Activated T-helper 17 cell treated with anti-CD3 and anti-CD28 coated beads, Interleukin-2, amount 50 U/mL, for 72 hours (primary cell): ENCODE measurements at regions not wholly inside any gene's neighbourhood (a gene's known extent, or its start where the extent isn't known, plus 50 kb on each side); places are given as distances from the start of the nearest gene placed in this dataset.
"Not testable (repeated sequence)": the region's sequence is repeated elsewhere in the genome, so short reads cannot be mapped to it uniquely, and the experiment has no call there.

Source experiments
- ATAC-seq: fragments of 150-1000 bp; cut with Tn5 transposase; replicated peaks from 2 replicates; pipeline ENCODE4 v1.10.0; 2021; ENCODE audit warnings: mild to moderate bottlenecking, moderate library complexity
- H3K27ac Mint-ChIP-seq: one replicate; pipeline ENCODE4 v1.8.0; 2022; ENCODE audit warnings: mixed read lengths
- H3K27me3 Mint-ChIP-seq: one replicate; pipeline ENCODE4 v1.8.0; 2022; ENCODE audit warnings: mixed read lengths
- H3K36me3 Mint-ChIP-seq: one replicate; pipeline ENCODE4 v1.8.0; 2022; ENCODE audit warnings: low read depth, mild to moderate bottlenecking, mixed read lengths
- H3K4me1 Mint-ChIP-seq: one replicate; pipeline ENCODE4 v1.8.0; 2022; ENCODE audit warnings: mixed read lengths
- H3K4me3 Mint-ChIP-seq: one replicate; pipeline ENCODE4 v1.8.0; 2022; ENCODE audit warnings: mild to moderate bottlenecking, mixed read lengths
- H3K9me3 Mint-ChIP-seq: one replicate; pipeline ENCODE4 v1.8.0; 2022; ENCODE audit warnings: mixed read lengths

DNA sequence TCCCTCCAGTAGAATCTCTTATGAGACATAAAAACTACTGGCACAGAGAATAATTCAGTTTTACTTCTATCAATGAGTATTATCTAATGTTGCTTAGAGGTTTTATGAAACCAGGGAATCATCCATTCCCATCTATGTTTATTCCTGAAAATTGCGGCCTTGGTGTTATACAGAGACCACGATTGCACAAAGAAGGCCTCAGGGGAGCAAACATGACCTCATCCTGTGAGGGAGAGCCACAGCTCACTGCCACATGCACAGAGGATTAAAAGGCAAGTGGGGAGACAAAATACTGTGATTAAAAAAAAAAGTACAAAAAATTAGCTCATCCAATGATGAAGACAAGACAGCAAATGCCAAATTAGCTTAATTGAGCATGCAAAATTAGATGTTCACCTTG, 111.8 kb upstream of the SLC35G4 start:
- Mint-ChIP-seq H3K27me3 (peaks cover 14% of the 10 kb centered on the region), H3K27ac (no peak overlapping the region), H3K4me1 (no peaks in the 10 kb centered on the region), H3K4me3 (no peak overlapping the region), H3K9me3 (no peaks in the 10 kb centered on the region), H3K36me3 (no peaks in the 10 kb centered on the region)
- ATAC-seq = no peak

DNA sequence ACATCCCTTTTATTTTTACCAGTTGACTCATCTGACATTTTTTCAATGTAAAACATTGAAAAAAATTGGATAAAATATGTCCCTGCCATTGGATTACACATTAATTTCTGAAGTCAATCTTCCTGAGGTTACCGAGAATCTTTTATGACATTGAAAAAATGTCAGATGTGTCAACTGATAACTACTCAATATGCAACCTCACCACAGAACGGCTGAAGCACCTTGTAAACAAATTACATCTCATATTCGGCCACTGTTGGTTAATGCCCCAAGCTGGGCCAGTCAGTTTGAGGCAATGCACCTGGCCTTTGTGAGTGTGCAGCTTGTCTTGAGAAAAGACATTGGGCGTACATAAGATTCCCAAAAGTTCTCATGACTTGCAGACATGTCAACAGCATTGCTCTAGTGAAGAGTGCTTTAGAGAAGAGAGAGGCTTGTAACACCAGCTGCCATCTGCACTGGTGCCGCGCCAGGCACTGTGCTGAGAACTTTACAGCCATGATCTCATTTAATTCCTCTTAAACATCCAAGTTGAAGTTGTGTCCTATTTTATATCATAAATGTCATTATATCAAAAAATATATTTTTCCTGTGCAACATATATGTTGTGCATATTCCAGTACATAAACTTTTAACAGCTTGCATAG, 112.7 kb upstream of the SLC35G4 start:
- no peaks in the 10 kb centered on the region for H3K9me3 Mint-ChIP-seq
- no peak overlapping the region for H3K27ac Mint-ChIP-seq
- H3K4me3 Mint-ChIP-seq = no peak overlapping the region
- H3K27me3 Mint-ChIP-seq = peaks cover 14% of the 10 kb centered on the region
- no peaks in the 10 kb centered on the region for H3K4me1 Mint-ChIP-seq
- H3K36me3 Mint-ChIP-seq = no peaks in the 10 kb centered on the region
- ATAC-seq = no peak

- H3K27me3 Mint-ChIP-seq = peaks cover 14% of the 10 kb centered on the region
Measured at GRCh38 chr18:11495441-11495840, 114.0 kb upstream of the SLC35G4 start.

DNA sequence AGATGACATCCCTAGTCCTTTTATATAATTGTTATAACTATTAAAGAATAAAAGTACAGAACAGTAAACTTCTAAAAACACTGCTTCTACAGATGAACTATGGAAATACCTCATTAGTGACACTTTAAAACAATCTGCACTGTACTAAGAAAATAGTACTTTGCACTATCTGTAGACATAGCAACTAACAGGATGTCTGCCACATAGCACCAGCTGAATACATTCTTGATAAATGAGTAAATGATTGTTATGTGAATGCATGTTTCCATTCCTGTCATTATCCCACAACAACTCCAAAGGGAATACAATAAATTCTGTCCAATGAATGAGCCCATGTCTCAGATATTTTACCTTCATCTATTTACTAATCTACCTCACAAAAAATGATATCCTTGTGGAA, 115.3 kb upstream of the SLC35G4 start:
- H3K36me3 Mint-ChIP-seq = no peaks in the 10 kb centered on the region
- H3K27ac Mint-ChIP-seq = no peak overlapping the region
- no peaks in the 10 kb centered on the region for H3K9me3 Mint-ChIP-seq
- no peaks in the 10 kb centered on the region for H3K4me1 Mint-ChIP-seq
- no peak overlapping the region for H3K4me3 Mint-ChIP-seq
- ATAC-seq = no peak
- peaks cover 3% of the 10 kb centered on the region for H3K27me3 Mint-ChIP-seq

More at GRCh38 chr18:11495441-11495840, 114.0 kb upstream of the SLC35G4 start:
- Mint-ChIP-seq H3K36me3 (no peaks in the 10 kb centered on the region), H3K4me1 (no peaks in the 10 kb centered on the region), H3K27ac (no peak overlapping the region), H3K4me3 (no peak overlapping the region), H3K9me3 (no peaks in the 10 kb centered on the region)
- ATAC-seq = no peak

GRCh38 chr18:11489266-11489899, 120.0 kb upstream of the SLC35G4 start:
- no peaks in the 10 kb centered on the region for H3K36me3 Mint-ChIP-seq
- ATAC-seq = no peak
- no peaks in the 10 kb centered on the region for H3K27me3 Mint-ChIP-seq
- H3K4me1 Mint-ChIP-seq = no peaks in the 10 kb centered on the region
- no peak overlapping the region for H3K4me3 Mint-ChIP-seq
- H3K9me3 Mint-ChIP-seq = no peaks in the 10 kb centered on the region
- H3K27ac Mint-ChIP-seq = no peak overlapping the region

DNA sequence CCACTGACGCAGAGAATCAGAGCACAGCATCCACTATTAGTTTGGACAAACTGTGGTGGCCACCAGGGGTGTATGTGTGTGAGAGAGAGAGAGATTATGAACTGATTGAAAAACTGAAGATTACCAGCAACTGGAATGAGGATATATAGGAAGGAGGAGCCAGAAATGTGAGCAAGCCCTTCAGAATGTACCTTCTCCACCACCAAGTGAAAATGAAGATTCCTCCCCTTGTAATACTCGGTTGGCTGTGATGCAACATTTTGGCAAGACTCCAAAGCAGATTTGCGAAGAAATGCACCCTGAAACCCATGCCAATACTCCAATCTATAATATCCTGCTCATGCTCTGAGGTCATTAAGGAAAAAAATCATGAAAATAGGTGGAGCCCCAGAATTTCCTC, 121.2 kb upstream of the SLC35G4 start:
- Mint-ChIP-seq H3K36me3 (no peaks in the 10 kb centered on the region), H3K4me1 (no peaks in the 10 kb centered on the region), H3K27ac (no peak overlapping the region), H3K4me3 (no peak overlapping the region), H3K9me3 (no peaks in the 10 kb centered on the region), H3K27me3 (no peaks in the 10 kb centered on the region)
- no peak for ATAC-seq

- H3K27ac Mint-ChIP-seq = no peak overlapping the region
- no peaks in the 10 kb centered on the region for H3K36me3 Mint-ChIP-seq
- H3K4me3 Mint-ChIP-seq = no peak overlapping the region
- no peaks in the 10 kb centered on the region for H3K9me3 Mint-ChIP-seq
- H3K4me1 Mint-ChIP-seq = no peaks in the 10 kb centered on the region
- peaks cover 2% of the 10 kb centered on the region for H3K27me3 Mint-ChIP-seq
- ATAC-seq = no peak
Measured at GRCh38 chr18:11487390-11487789, 122.0 kb upstream of the SLC35G4 start.

GRCh38 chr18:11482271-11482670, 127.1 kb upstream of the SLC35G4 start:
- Mint-ChIP-seq H3K9me3 (no peaks in the 10 kb centered on the region), H3K27ac (no peak overlapping the region), H3K27me3 (peaks cover 13% of the 10 kb centered on the region), H3K36me3 (no peaks in the 10 kb centered on the region), H3K4me1 (no peaks in the 10 kb centered on the region), H3K4me3 (no peak overlapping the region)
- no peak for ATAC-seq

GRCh38 chr18:11480692-11481091, 128.7 kb upstream of the SLC35G4 start:
- Mint-ChIP-seq H3K36me3 (no peaks in the 10 kb centered on the region), H3K27me3 (peaks cover 13% of the 10 kb centered on the region), H3K9me3 (no peaks in the 10 kb centered on the region), H3K4me1 (no peaks in the 10 kb centered on the region), H3K4me3 (no peak overlapping the region), H3K27ac (no peak overlapping the region)
- no peak for ATAC-seq

DNA sequence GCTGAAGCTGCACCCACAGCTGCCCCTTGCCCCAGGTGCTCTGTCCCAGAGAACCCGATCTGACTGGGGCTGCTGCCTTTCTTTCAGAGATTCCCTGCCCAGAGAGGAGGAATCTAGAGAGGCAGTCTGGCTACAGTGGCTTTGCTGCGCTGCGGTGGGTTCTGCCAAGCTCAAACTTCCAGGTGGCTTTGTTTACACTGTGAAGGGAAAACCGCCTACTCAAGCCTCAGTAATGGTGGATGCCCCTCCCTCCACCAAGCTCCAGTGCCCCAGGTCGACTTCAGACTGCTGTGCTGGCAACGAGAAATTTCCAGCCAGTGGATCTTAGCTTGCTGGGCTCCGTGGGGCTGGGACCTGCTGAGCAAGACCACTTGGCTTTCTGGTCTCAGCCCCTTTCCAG, 130.4 kb upstream of the SLC35G4 start:
- not testable (repeated sequence) for H3K4me3 Mint-ChIP-seq, H3K36me3 Mint-ChIP-seq, H3K4me1 Mint-ChIP-seq

DNA sequence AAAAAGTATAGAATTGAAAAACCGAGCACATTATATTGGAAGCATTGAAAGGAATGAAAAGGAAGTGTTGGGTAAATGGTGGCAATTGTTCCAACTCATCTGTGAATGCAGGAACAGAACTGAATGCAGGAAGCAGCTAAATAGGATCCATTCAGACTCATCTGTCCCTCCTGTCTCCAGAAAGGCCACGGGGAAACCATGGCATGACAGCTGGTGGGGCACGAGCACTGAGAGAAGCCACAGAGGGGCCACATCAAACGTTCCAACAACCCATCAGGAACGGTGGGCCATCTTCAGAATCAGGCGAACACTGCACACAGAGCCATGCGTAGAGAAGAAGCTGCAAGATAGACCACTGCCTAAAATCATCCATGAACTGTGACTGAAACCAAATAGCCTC, 138.5 kb upstream of the SLC35G4 start:
- no peaks in the 10 kb centered on the region for H3K9me3 Mint-ChIP-seq
- no peaks in the 10 kb centered on the region for H3K36me3 Mint-ChIP-seq
- no peaks in the 10 kb centered on the region for H3K4me1 Mint-ChIP-seq
- no peak overlapping the region for H3K4me3 Mint-ChIP-seq
- H3K27ac Mint-ChIP-seq = no peak overlapping the region
- no peaks in the 10 kb centered on the region for H3K27me3 Mint-ChIP-seq
- ATAC-seq = no peak

More for the DNA sequence above, 130.4 kb upstream of the SLC35G4 start:
- not testable (repeated sequence) for H3K27ac Mint-ChIP-seq, H3K9me3 Mint-ChIP-seq, ATAC-seq
- H3K27me3 Mint-ChIP-seq = peaks cover 13% of the 10 kb centered on the region

DNA sequence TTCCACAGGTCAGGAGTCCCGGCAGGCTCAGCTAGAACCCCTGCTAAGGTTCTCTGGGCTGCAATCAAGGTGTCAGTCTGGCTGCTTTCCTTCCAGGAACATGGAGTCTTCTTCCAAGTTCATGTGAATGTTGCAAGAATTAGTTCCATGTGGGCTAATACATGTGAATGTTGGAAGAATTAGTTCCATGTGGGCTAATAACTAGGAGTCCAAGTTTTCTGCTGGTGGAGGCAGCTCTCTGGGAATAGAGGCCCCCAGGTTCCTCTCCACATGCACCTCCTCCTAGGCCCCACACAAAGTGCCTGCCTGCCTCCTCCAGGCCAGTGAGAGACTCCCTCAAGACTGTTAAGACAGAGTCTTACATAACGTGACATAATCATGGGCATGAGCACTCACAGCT, 140.8 kb upstream of the SLC35G4 start:
- H3K9me3 Mint-ChIP-seq = no peaks in the 10 kb centered on the region
- no peak overlapping the region for H3K27ac Mint-ChIP-seq
- no peaks in the 10 kb centered on the region for H3K36me3 Mint-ChIP-seq
- ATAC-seq = no peak
- peaks cover 3% of the 10 kb centered on the region for H3K27me3 Mint-ChIP-seq
- H3K4me1 Mint-ChIP-seq = no peaks in the 10 kb centered on the region
- no peak overlapping the region for H3K4me3 Mint-ChIP-seq

GRCh38 chr18:11468120-11468519, 141.3 kb upstream of the SLC35G4 start:
- no peak for ATAC-seq
- no peak overlapping the region for H3K4me3 Mint-ChIP-seq
- no peaks in the 10 kb centered on the region for H3K4me1 Mint-ChIP-seq
- H3K9me3 Mint-ChIP-seq = no peaks in the 10 kb centered on the region
- no peak overlapping the region for H3K27ac Mint-ChIP-seq
- H3K36me3 Mint-ChIP-seq = no peaks in the 10 kb centered on the region
- peaks cover 3% of the 10 kb centered on the region for H3K27me3 Mint-ChIP-seq

- no peak for ATAC-seq
- Mint-ChIP-seq H3K27ac (no peak overlapping the region), H3K4me3 (no peak overlapping the region), H3K36me3 (no peaks in the 10 kb centered on the region), H3K9me3 (no peaks in the 10 kb centered on the region), H3K4me1 (no peaks in the 10 kb centered on the region), H3K27me3 (peaks cover 3% of the 10 kb centered on the region)
Measured at GRCh38 chr18:11467611-11468010, 141.8 kb upstream of the SLC35G4 start.

GRCh38 chr18:11464129-11464528, 145.3 kb upstream of the SLC35G4 start:
- no peaks in the 10 kb centered on the region for H3K9me3 Mint-ChIP-seq
- H3K27ac Mint-ChIP-seq = no peak overlapping the region
- no peaks in the 10 kb centered on the region for H3K36me3 Mint-ChIP-seq
- no peak for ATAC-seq
- no peak overlapping the region for H3K4me3 Mint-ChIP-seq
- no peaks in the 10 kb centered on the region for H3K4me1 Mint-ChIP-seq
- H3K27me3 Mint-ChIP-seq = peaks cover 3% of the 10 kb centered on the region
